Fibroblast of lung (primary cell): ENCODE measurements at regions not wholly inside any gene's neighbourhood (a gene's known extent, or its start where the extent isn't known, plus 50 kb on each side); places are given as distances from the start of the nearest gene placed in this dataset.
"Not testable (repeated sequence)": the region's sequence is repeated elsewhere in the genome, so short reads cannot be mapped to it uniquely, and the experiment has no call there.

ENCODE experiments used
- DNase-seq, 2 donors: peaks; one replicate each; pipeline versions ENCODE4 v3.0.0 to v3.0.0-alpha.2; 2010; ENCODE audit warnings: low read depth in 2 of 2
- H2AFZ ChIP-seq: 2 replicates; pipeline ENCODE4 v1.5.1; 2012; ENCODE audit warnings: low read length, control low read depth, inconsistent platforms
- H3K27ac ChIP-seq: 2 replicates; pipeline ENCODE4 v1.5.1; 2011; ENCODE audit warnings: low read length, control low read depth; ENCODE audit not compliant: insufficient read depth
- H3K27me3 ChIP-seq: 2 replicates; pipeline ENCODE4 v1.5.1; 2011; ENCODE audit warnings: mild to moderate bottlenecking, low read length; ENCODE audit not compliant: control insufficient read depth, insufficient read depth
- H3K36me3 ChIP-seq: 2 replicates; pipeline ENCODE4 v1.5.1; 2011; ENCODE audit warnings: low read length; ENCODE audit not compliant: control insufficient read depth, insufficient read depth
- H3K4me1 ChIP-seq: 2 replicates; pipeline ENCODE4 v1.5.1; 2011; ENCODE audit warnings: low read length; ENCODE audit not compliant: control insufficient read depth, insufficient read depth; ENCODE audit errors: extremely low read depth
- H3K4me2 ChIP-seq: 2 replicates; pipeline ENCODE4 v1.5.1; 2011; ENCODE audit warnings: low read length, control low read depth; ENCODE audit not compliant: insufficient read depth; ENCODE audit errors: extremely low read depth
- H3K4me3 ChIP-seq, 4 experiments: fragments of 200-600 bp in 1 of 4; sonication (generic) in 1 of 4; replicated peaks in 1 of 4; 2 replicates each; pipeline ENCODE4 v1.5.1; 2011 to 2016; ENCODE audit warnings: low read length in 4 of 4, low read depth in 3 of 4, mild to moderate bottlenecking in 3 of 4, control low read depth in 2 of 4, inconsistent platforms in 1 of 4, mixed read lengths in 1 of 4; ENCODE audit not compliant: insufficient read depth in 1 of 4; ENCODE audit errors: control extremely low read depth in 1 of 4
- H3K79me2 ChIP-seq: 2 replicates; pipeline ENCODE4 v1.5.1; 2012; ENCODE audit warnings: mild to moderate bottlenecking, low read length, inconsistent platforms; ENCODE audit not compliant: control insufficient read depth, insufficient read depth
- H3K9ac ChIP-seq: 2 replicates; pipeline ENCODE4 v1.5.1; 2011; ENCODE audit warnings: mild to moderate bottlenecking, low read length, control low read depth; ENCODE audit not compliant: insufficient read depth
- H3K9me3 ChIP-seq: 2 replicates; pipeline ENCODE4 v1.5.1; 2012; ENCODE audit warnings: low read depth, low read length; ENCODE audit not compliant: control insufficient read depth, insufficient read depth
- H4K20me1 ChIP-seq: 2 replicates; pipeline ENCODE4 v1.5.1; 2011; ENCODE audit warnings: low read length; ENCODE audit not compliant: control insufficient read depth, insufficient read depth; ENCODE audit errors: extremely low read depth

DNA sequence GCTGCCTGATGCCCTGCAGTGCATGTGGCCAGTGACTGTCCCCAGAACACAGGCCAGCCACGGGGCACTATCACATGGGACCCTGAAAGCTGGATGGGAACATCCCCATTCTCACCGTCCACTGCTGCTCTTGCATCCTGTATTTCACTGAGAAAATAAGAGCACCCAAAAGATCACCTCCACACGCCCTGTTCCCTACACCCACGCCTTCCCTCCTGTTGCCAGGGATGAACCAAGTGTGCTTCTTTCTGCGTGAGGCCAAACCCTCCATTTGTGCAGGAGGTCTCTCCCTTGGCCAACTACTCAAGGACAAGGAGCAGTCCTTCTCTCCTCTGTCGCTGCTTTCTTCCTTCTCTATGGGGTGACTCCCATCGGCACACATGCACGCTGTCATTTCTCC, 118.3 kb downstream of the LRRC37A3 start:
- not testable (repeated sequence) for H3K4me1 ChIP-seq

DNA sequence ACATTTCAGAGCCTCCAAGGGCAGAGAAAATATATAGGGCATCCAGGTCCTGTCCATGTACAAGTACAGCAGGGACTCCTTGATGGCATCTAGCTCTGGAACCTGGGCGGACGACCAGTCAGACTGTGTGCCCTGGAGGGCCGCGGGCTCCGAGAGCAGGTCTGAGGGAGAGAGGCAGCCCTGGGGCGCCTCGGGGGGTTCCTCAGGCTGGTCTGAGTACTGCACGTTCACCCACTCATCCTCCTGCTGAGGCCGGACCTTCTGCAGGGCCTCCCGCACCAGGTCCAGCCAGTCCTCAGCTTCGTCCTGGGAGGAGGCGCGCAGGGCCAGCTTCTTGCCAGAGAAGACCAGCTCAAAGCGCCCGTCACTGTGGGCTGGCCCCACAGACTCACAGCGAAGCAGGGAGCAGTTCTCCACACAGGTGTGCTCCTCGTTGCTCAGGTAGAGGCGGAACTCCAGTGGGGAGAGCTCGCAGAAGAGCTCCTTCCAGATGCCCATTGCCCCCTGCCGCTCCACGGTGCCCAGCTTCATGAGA, 118.8 kb downstream of the LRRC37A3 start:
- H4K20me1 ChIP-seq, H3K9ac ChIP-seq, H3K9me3 ChIP-seq, H3K27me3 ChIP-seq, H3K4me2 ChIP-seq, H3K4me1 ChIP-seq, H3K4me3 ChIP-seq, H3K36me3 ChIP-seq, DNase-seq, H3K27ac ChIP-seq, H2AFZ ChIP-seq, H3K79me2 ChIP-seq: not testable (repeated sequence)

More for the DNA sequence above, 118.3 kb downstream of the LRRC37A3 start:
- H3K79me2 ChIP-seq, H3K27me3 ChIP-seq, H3K4me2 ChIP-seq, H4K20me1 ChIP-seq, H3K36me3 ChIP-seq, H3K9me3 ChIP-seq, H2AFZ ChIP-seq, H3K4me3 ChIP-seq, DNase-seq, H3K27ac ChIP-seq, H3K9ac ChIP-seq: not testable (repeated sequence)

DNA sequence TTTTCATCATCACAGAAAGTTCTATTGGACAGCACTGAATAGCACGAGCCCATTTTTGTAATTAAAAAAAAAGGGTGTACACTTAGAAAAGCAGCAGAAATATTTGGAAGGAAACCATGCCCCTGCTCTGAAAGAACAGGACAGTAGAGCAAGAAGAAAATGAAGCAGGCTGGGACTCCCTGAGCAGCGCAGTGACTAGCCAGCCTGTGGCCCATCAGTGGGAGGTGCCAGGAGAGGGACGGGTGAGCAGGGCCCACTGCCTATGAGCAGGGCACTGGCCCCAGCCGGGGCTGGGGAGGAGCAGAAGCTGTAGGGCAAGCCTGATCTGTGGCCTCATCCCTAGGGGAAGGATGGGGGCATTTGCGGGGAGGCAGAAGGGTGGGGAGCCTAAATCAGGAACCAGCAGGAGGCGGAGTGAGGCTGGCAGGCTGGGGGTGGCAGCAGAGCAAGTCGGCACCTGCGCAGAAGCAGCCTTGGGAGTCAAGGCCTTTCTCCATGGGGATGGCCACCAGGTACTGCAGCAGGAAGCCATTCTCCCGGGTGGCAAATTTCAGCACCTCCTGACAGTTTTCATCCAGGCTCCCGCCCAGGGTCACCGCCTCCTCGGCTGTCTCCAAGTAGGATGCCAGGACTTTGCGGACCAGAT, 119.6 kb downstream of the LRRC37A3 start:
- H3K9ac ChIP-seq, DNase-seq: not testable (repeated sequence)

DNA sequence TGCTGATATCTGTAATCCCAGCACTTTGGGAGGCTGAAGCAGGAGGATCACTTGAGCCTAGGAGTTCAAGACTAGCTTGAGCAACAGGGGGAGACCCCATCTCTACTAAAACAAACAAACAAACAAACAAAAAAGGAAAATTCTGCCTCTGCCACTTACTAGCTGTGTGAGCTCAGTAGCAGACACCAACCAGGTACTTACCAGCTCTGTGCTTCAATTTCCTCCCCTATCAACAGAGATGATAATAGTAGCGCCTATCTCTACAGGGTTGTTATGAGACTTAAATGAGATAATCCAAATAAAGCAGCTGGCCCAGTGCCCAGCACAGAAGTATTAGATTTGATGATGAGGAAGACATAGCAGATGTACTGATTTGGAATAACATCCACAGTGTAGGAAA, 120.3 kb downstream of the LRRC37A3 start:
- not testable (repeated sequence) for H3K4me3 ChIP-seq, H3K4me2 ChIP-seq, DNase-seq, H3K4me1 ChIP-seq, H3K79me2 ChIP-seq, H2AFZ ChIP-seq, H4K20me1 ChIP-seq, H3K36me3 ChIP-seq, H3K27ac ChIP-seq, H3K27me3 ChIP-seq, H3K9me3 ChIP-seq, H3K9ac ChIP-seq

More for the DNA sequence above, 119.6 kb downstream of the LRRC37A3 start:
- H3K79me2 ChIP-seq, H3K4me2 ChIP-seq, H3K27me3 ChIP-seq, H3K4me3 ChIP-seq, H3K27ac ChIP-seq, H3K4me1 ChIP-seq, H4K20me1 ChIP-seq, H3K36me3 ChIP-seq, H2AFZ ChIP-seq, H3K9me3 ChIP-seq: not testable (repeated sequence)

DNA sequence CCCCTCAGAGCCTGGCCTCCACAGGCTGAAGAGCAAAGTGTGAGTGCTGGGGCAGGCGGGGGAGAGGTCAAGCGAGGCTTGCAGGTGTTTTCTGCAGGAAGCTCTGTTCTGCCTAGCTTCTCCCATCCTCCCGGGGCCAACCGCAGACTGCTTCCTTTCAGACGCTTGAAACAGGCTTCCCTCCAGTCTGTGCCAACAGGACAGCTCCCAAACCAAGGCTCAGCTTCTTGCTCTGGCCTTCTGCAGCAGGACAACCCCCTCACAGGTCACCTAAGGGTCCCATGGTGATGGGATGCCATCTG, 120.8 kb downstream of the LRRC37A3 start:
- H3K4me2 ChIP-seq, H4K20me1 ChIP-seq, H3K79me2 ChIP-seq, H3K36me3 ChIP-seq, H3K27me3 ChIP-seq, H3K4me1 ChIP-seq, H3K9ac ChIP-seq, H2AFZ ChIP-seq, DNase-seq, H3K4me3 ChIP-seq, H3K9me3 ChIP-seq, H3K27ac ChIP-seq: not testable (repeated sequence)

DNA sequence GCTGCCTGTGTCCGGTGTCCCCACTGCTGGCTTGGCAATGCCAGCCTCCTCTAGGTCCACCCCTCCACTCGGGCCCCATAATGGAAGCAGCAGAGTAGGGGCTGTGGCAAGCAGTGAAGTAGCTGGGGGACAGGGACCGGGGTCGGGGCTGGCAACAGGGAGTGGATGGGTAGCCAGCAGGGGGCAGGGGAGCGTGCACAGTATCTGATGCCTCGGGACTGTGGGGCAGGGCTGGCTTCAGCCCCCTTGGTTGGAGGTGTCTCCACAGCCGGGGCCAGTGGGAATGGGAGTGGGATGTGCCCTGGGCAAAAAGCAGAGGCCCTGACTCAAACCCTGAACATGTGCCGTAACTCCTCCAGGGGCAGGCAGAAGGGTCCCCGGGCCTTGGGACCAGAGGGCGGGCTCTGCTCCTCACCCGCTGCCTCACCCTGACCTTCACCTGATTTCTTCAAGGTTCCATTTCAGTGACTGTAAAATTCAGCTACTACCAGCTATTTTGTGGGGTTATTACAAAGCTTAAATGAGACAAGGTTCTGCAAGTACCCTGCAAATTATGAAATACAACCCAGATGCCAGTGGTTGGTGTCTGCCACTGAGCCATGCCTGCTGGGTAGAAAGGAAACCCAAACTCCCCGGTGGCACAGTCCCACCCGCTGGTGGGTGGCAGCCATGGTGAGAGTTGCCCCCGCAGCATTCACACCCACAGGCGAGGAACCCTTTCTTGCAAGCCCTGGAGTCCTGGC, 121.4 kb downstream of the LRRC37A3 start:
- H3K27ac ChIP-seq, H3K79me2 ChIP-seq, H2AFZ ChIP-seq, H3K4me2 ChIP-seq, DNase-seq, H4K20me1 ChIP-seq, H3K9me3 ChIP-seq, H3K27me3 ChIP-seq, H3K4me3 ChIP-seq, H3K4me1 ChIP-seq, H3K36me3 ChIP-seq, H3K9ac ChIP-seq: not testable (repeated sequence)

DNA sequence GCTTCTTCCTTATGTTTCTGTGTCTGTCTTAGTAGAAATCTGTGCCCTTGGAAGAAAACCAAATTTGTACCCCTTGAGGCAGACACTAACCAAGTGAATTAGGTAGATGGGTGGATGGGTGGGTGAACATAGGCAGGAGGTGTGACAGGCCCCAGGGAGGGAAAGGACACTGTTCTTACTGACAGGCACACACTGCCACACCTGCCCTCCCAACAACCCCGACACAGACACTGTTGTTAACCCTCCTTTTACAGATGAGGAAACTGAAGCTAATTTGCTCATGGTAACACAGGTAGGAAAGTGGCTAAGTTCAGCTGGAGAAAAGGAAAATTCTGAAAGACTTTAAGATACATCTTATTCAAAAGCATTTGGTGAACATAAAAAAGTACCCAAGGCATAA, 123.9 kb downstream of the LRRC37A3 start:
- DNase-seq, H3K4me3 ChIP-seq, H4K20me1 ChIP-seq, H3K4me1 ChIP-seq, H3K4me2 ChIP-seq, H3K79me2 ChIP-seq, H3K27ac ChIP-seq, H3K9ac ChIP-seq, H3K9me3 ChIP-seq, H3K27me3 ChIP-seq, H2AFZ ChIP-seq, H3K36me3 ChIP-seq: not testable (repeated sequence)
